HG03095 (cell line): ENCODE measurements at regions not wholly inside any gene's neighbourhood (a gene's known extent, or its start where the extent isn't known, plus 50 kb on each side); places are given as distances from the start of the nearest gene placed in this dataset.

Experiments used
- ATAC-seq: cut with Tn5 transposase; IDR thresholded peaks from one replicate; pipeline ENCODE4 v1.9.1; 2021; ENCODE audit warnings: moderate library complexity; ENCODE audit not compliant: unreplicated experiment

GRCh38 chr2:48250474-48250844, 64.0 kb upstream of the FOXN2 start:
- no peak for ATAC-seq

GRCh38 chr2:48250943-48251342, 63.5 kb upstream of the FOXN2 start:
- ATAC-seq: peak; percentile 48

DNA sequence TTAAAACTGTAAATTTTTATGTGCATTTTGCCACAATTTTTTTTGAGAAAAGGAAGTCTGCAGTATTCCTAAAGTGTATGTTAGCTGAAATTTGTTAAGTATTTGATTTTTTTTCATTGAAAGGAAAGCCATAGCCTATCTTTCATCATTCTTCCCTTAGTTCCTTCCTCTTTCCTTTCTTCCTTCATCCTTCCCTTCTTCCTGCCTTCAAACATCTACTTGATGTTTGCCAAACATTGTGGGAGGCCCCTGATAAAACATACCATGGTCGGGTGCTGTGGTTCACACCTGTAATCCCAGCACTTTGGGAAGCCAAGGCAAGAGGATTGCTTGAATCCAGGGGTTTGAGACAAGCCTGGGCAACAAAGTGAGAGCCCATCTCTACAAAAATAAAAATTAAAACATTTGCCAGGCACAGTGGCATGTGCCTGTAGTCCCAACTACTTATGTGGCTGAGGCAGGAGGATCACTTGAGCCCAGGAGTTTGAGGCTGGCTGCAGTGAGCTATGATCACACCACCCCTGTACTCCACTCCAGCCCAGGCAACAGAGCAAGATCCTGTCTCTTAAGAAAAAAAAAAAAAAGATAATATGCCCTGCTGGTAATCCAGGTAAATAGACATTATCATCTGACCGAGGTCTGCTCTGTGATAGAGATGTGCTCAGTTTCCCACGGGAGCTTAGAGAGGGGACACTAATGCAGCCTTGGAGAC, 62.9 kb upstream of the FOXN2 start:
- no peak for ATAC-seq

DNA sequence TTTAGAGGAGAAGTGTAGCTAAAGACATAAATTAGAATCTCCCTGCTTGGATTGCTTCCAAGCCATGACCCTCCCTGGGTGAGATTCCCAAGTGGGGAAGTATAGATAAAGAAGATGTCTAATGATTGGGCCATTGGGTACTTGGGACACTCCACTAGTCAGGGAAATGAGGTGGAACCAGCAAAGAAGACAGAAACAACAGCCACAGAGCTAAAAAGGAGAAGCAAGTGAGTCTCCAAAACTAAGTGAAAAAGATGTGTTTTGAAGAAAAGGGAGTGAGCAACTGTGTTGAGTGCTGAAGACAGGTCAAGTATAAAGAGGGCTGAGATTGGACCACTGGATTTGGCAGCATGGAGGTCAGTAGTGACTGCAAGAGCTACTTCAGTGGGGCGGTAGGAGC, 61.2 kb upstream of the FOXN2 start:
- no peak for ATAC-seq

DNA sequence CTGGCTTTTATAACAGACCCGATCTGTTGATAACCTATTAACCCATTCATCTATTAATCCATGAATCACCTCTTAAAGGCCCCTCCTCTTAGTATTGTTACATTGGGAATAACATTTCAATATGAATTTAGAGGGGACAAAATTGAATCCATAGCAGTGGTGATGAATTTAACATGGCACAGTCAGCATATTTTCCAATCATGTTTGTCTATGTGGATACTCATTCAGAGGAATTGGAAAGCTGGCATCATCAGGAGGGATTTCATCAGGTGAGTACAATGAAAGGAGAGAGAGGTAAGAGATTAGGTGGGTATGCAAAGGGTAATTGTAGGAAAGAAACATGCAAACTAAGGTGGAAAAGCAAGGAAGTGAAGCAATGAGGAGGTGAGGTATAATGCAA, 59.6 kb upstream of the FOXN2 start:
- ATAC-seq: no peak

DNA sequence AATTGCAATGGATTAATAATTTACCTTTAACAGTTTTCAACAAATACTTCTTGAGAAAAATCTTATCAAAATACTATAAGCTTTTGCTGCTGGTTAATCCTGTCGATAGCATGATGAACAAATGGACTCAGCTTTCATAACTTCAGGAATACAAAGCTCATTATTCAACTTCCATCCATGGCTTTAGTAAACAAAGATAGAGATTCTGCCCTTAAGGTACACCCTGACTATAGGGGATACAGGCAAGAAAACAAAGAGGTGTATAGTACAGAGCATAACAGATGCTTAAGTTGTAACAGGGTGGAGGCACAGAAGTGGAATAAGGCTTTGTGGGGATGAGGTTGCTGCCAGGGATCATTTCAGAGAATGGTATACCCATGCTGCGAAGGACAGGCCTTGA, 57.0 kb upstream of the FOXN2 start:
- no peak for ATAC-seq

GRCh38 chr2:48258481-48259149, 55.9 kb upstream of the FOXN2 start:
- ATAC-seq: no peak

DNA sequence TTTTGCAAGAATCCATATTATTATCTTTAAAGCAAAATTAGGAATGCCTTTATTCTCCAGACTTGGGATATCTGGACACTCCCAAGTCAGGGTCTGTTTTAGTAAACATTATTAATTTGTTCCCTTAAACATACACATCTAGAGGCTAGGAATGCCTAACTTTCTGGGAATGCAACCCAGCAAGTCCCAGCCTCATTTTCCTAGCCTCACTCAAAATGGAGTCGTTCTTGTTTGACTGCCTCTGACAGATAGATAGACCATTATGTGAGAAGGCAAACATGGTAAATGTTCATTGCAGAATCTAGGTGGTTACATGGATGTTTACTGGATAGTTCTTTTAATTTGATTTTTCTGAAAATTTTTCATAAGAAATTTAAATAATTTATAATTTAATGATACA, 54.7 kb upstream of the FOXN2 start:
- ATAC-seq: no peak

- ATAC-seq: no peak
These were observed 49.9 kb upstream of the FOXN2 start for GRCh38 chr2:48264627-48265026.
